Fibroblast of lung (primary cell): ENCODE measurements at regions not wholly inside any gene's neighbourhood (a gene's known extent, or its start where the extent isn't known, plus 50 kb on each side); places are given as distances from the start of the nearest gene placed in this dataset.

Source experiments
- DNase-seq, 2 donors: peaks; one replicate each; pipeline versions ENCODE4 v3.0.0 to v3.0.0-alpha.2; 2010; ENCODE audit warnings: low read depth in 2 of 2
- H2AFZ ChIP-seq: 2 replicates; pipeline ENCODE4 v1.5.1; 2012; ENCODE audit warnings: low read length, control low read depth, inconsistent platforms
- H3K27ac ChIP-seq: 2 replicates; pipeline ENCODE4 v1.5.1; 2011; ENCODE audit warnings: low read length, control low read depth; ENCODE audit not compliant: insufficient read depth
- H3K27me3 ChIP-seq: 2 replicates; pipeline ENCODE4 v1.5.1; 2011; ENCODE audit warnings: mild to moderate bottlenecking, low read length; ENCODE audit not compliant: control insufficient read depth, insufficient read depth
- H3K36me3 ChIP-seq: 2 replicates; pipeline ENCODE4 v1.5.1; 2011; ENCODE audit warnings: low read length; ENCODE audit not compliant: control insufficient read depth, insufficient read depth
- H3K4me1 ChIP-seq: 2 replicates; pipeline ENCODE4 v1.5.1; 2011; ENCODE audit warnings: low read length; ENCODE audit not compliant: control insufficient read depth, insufficient read depth; ENCODE audit errors: extremely low read depth
- H3K4me2 ChIP-seq: 2 replicates; pipeline ENCODE4 v1.5.1; 2011; ENCODE audit warnings: low read length, control low read depth; ENCODE audit not compliant: insufficient read depth; ENCODE audit errors: extremely low read depth
- H3K4me3 ChIP-seq, 4 experiments: fragments of 200-600 bp in 1 of 4; sonication (generic) in 1 of 4; replicated peaks in 1 of 4; 2 replicates each; pipeline ENCODE4 v1.5.1; 2011 to 2016; ENCODE audit warnings: low read length in 4 of 4, low read depth in 3 of 4, mild to moderate bottlenecking in 3 of 4, control low read depth in 2 of 4, inconsistent platforms in 1 of 4, mixed read lengths in 1 of 4; ENCODE audit not compliant: insufficient read depth in 1 of 4; ENCODE audit errors: control extremely low read depth in 1 of 4
- H3K79me2 ChIP-seq: 2 replicates; pipeline ENCODE4 v1.5.1; 2012; ENCODE audit warnings: mild to moderate bottlenecking, low read length, inconsistent platforms; ENCODE audit not compliant: control insufficient read depth, insufficient read depth
- H3K9ac ChIP-seq: 2 replicates; pipeline ENCODE4 v1.5.1; 2011; ENCODE audit warnings: mild to moderate bottlenecking, low read length, control low read depth; ENCODE audit not compliant: insufficient read depth
- H3K9me3 ChIP-seq: 2 replicates; pipeline ENCODE4 v1.5.1; 2012; ENCODE audit warnings: low read depth, low read length; ENCODE audit not compliant: control insufficient read depth, insufficient read depth
- H4K20me1 ChIP-seq: 2 replicates; pipeline ENCODE4 v1.5.1; 2011; ENCODE audit warnings: low read length; ENCODE audit not compliant: control insufficient read depth, insufficient read depth; ENCODE audit errors: extremely low read depth
- EZH2 ChIP-seq: IDR thresholded peaks from 2 replicates; pipeline ENCODE4 v1.5.1; 2012; ENCODE audit warnings: low read length, control low read depth, mild to moderate bottlenecking; ENCODE audit errors: missing control alignments
- TF ChIP-seq, protein P1 (sequence below), 2 donors: IDR thresholded peaks in 1 of 2; conservative IDR thresholded peaks in 1 of 2; 1 replicate in 1 of 2; 2 replicates in 1 of 2; pipeline ENCODE4 v1.5.1; 2011 to 2012; ENCODE audit warnings: low read length in 2 of 2, control low read depth in 1 of 2, inconsistent platforms in 1 of 2, low read depth in 1 of 2, mild to moderate bottlenecking in 1 of 2

- H3K79me2 ChIP-seq = no peaks in the 10 kb centered on the region
- no peak overlapping the region for H2AFZ ChIP-seq
- H3K9ac ChIP-seq = no peak overlapping the region
Observed at GRCh38 chr15:48001393-48002039, 119.3 kb upstream of the SLC24A5 start.

DNA sequence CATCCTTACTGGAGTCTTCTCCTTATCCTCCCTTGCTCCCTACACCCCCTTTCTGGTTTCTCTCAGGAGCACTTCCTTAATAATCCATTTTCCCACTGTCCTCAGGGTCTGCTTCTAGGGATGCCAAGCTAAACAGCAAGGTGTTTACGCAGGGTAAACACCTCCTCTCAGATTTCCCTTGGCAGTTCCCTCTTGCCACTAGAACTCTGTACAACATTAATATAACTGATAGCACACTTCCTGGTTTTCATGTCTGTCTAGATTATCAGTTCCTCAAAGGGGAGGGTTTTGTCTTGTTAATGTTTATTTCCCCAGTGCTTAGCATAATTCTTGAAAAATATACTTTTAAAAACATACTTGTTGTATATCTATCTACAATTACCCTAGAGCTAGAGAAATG lies 118.0 kb upstream of the SLC24A5 start:
- TF ChIP-seq EZH2 = no peak
- TF ChIP-seq, protein P1, sequence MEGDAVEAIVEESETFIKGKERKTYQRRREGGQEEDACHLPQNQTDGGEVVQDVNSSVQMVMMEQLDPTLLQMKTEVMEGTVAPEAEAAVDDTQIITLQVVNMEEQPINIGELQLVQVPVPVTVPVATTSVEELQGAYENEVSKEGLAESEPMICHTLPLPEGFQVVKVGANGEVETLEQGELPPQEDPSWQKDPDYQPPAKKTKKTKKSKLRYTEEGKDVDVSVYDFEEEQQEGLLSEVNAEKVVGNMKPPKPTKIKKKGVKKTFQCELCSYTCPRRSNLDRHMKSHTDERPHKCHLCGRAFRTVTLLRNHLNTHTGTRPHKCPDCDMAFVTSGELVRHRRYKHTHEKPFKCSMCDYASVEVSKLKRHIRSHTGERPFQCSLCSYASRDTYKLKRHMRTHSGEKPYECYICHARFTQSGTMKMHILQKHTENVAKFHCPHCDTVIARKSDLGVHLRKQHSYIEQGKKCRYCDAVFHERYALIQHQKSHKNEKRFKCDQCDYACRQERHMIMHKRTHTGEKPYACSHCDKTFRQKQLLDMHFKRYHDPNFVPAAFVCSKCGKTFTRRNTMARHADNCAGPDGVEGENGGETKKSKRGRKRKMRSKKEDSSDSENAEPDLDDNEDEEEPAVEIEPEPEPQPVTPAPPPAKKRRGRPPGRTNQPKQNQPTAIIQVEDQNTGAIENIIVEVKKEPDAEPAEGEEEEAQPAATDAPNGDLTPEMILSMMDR (conservative IDR thresholded peaks at IDR 0.05 in 1 of 2, IDR thresholded peaks at IDR 0.05 in 1 of 2; ENCODE audit: low read depth in 1 of 2, low read length in 2 of 2) = no peak

More at GRCh38 chr15:48001393-48002039, 119.3 kb upstream of the SLC24A5 start:
- Histone ChIP-seq H3K9me3 (no peaks in the 10 kb centered on the region), H4K20me1 (no peaks in the 10 kb centered on the region), H3K4me3 (no peak overlapping the region), H3K4me1 (no peaks in the 10 kb centered on the region), H3K36me3 (no peaks in the 10 kb centered on the region), H3K4me2 (no peak overlapping the region), H3K27ac (no peak overlapping the region), H3K27me3 (peaks cover 2% of the 10 kb centered on the region)
- no peak for TF ChIP-seq EZH2
- TF ChIP-seq, protein P1 (conservative IDR thresholded peaks at IDR 0.05 in 1 of 2, IDR thresholded peaks at IDR 0.05 in 1 of 2; ENCODE audit: low read depth in 1 of 2, low read length in 2 of 2) = no peak
- DNase-seq = no peak

DNA sequence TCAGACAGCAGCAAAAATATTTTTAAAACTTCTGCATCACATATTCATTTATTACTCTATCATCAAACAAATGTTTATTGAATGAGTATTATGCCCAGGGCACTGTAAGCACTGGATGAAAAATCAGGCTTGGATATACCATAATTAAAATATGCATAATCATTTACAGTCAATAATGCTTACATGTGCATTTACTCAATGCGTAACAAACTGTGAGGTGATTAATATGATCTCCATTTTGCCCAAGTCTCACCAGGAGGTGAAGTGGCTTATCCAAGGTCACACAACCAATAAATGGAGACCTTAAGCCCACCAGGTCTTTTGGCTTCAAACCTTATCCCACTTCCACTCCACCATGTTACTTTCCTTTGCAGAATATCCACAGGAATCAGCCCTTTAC lies 117.3 kb upstream of the SLC24A5 start:
- Histone ChIP-seq H3K4me1 (no peaks in the 10 kb centered on the region), H2AFZ (no peak overlapping the region), H3K4me3 (no peak overlapping the region), H3K79me2 (no peaks in the 10 kb centered on the region), H3K9ac (no peak overlapping the region), H3K27ac (no peak overlapping the region), H3K36me3 (no peaks in the 10 kb centered on the region), H4K20me1 (no peaks in the 10 kb centered on the region), H3K9me3 (no peaks in the 10 kb centered on the region), H3K4me2 (no peak overlapping the region), H3K27me3 (peaks cover under 1% of the 10 kb centered on the region)
- TF ChIP-seq, protein P1 (conservative IDR thresholded peaks at IDR 0.05 in 1 of 2, IDR thresholded peaks at IDR 0.05 in 1 of 2; ENCODE audit: low read depth in 1 of 2, low read length in 2 of 2) = no peak
- no peak for TF ChIP-seq EZH2
- DNase-seq = no peak

More for the DNA sequence above, 118.0 kb upstream of the SLC24A5 start:
- Histone ChIP-seq H3K27ac (no peak overlapping the region), H4K20me1 (no peaks in the 10 kb centered on the region), H3K9me3 (no peaks in the 10 kb centered on the region), H3K36me3 (no peaks in the 10 kb centered on the region), H3K4me3 (no peak overlapping the region), H2AFZ (no peak overlapping the region), H3K4me2 (no peak overlapping the region), H3K27me3 (peaks cover 2% of the 10 kb centered on the region), H3K4me1 (no peaks in the 10 kb centered on the region), H3K79me2 (no peaks in the 10 kb centered on the region), H3K9ac (no peak overlapping the region)
- no peak for DNase-seq
